ENCODE measurements at regions not wholly inside any gene's neighbourhood (a gene's known extent, or its start where the extent isn't known, plus 50 kb on each side); places are given as distances from the start of the nearest gene placed in this dataset. TPM values are rescaled to one million over a fixed set of nuclear protein-coding genes. Genes with fewer than 3 reads are reported as not detected.

DNA sequence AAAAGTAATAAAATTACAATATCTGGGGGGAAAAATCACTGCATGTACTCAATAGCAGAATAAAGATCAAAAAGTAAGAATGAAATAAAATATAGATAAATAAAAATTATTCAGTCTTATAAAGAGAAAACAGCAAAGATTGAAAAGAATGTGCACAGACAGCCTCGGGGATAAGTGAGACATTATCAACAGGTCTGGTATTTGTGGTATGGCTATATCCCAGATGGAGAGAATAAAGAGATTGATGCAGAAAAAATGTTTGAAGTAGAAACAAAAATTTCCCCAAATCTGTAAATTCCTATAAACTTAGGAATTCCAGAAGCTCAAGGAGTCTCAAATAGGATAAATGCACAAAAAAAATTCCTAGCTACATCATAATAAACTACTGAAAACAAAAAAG, 74.5 kb upstream of the LUZP2 start:
- Mint-ChIP-seq H3K27ac (no peak overlapping the region), H3K9me3 (peaks cover 12% of the 10 kb centered on the region), H3K36me3 (ENCODE audit: low read depth) (no peaks in the 10 kb centered on the region), H3K4me1 (ENCODE audit: low read depth) (no peaks in the 10 kb centered on the region), H3K4me3 (no peak overlapping the region), H3K27me3 (no peaks in the 10 kb centered on the region)
- ChIA-PET CTCF (no interaction called here), POLR2A (no interaction called here)
- intact Hi-C loops (cut with DNase I, micrococcal nuclease) = no loop called here
- H3K4me3 ChIP-seq (ENCODE audit: low read length) = no peak overlapping the region
- H3K36me3 ChIP-seq (ENCODE audit: insufficient read depth, low read length) = no peaks in the 10 kb centered on the region
- no peaks in the 10 kb centered on the region for H3K4me1 ChIP-seq (ENCODE audit: insufficient read depth, low read length)
- H3K27ac ChIP-seq (ENCODE audit: low read depth in 1 of 2, low read length in 2 of 2) = no peak overlapping the region
- no peaks in the 10 kb centered on the region for H3K27me3 ChIP-seq (ENCODE audit: control insufficient read depth in 1 of 2, insufficient read depth in 2 of 2, low read length in 2 of 2)
- DNase-seq (no peak), ATAC-seq (ENCODE audit: poor library complexity) (no peak)
- TF ChIP-seq, protein P1, sequence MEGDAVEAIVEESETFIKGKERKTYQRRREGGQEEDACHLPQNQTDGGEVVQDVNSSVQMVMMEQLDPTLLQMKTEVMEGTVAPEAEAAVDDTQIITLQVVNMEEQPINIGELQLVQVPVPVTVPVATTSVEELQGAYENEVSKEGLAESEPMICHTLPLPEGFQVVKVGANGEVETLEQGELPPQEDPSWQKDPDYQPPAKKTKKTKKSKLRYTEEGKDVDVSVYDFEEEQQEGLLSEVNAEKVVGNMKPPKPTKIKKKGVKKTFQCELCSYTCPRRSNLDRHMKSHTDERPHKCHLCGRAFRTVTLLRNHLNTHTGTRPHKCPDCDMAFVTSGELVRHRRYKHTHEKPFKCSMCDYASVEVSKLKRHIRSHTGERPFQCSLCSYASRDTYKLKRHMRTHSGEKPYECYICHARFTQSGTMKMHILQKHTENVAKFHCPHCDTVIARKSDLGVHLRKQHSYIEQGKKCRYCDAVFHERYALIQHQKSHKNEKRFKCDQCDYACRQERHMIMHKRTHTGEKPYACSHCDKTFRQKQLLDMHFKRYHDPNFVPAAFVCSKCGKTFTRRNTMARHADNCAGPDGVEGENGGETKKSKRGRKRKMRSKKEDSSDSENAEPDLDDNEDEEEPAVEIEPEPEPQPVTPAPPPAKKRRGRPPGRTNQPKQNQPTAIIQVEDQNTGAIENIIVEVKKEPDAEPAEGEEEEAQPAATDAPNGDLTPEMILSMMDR (IDR thresholded peaks at IDR 0.05) = no peak
- H3K9me3 ChIP-seq (ENCODE audit: control insufficient read depth in 1 of 2, insufficient read depth in 1 of 2, low read length in 2 of 2) = no peaks in the 10 kb centered on the region

DNA sequence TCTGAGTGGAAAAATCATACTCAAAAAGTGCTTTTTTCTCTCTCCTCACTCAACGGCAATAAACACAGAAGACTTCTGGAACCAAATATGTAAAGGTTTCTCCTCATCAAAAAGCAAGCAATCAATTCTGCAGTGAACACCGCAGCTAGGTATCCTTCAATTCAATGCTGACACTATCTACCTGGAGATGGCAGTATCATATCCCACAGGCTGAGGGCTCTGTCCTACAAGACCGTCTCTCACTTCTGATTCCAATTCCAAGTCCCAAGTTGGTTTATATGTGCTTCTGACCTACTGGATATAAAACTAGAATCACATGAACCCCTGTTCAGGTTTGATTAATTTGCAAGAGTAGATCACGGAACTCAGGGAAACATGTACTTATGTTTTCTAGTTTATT, 59.7 kb upstream of the LUZP2 start:
- no peak for ATAC-seq (ENCODE audit: poor library complexity)

More for the DNA sequence above, 59.7 kb upstream of the LUZP2 start:
- Histone ChIP-seq H3K4me1 (ENCODE audit: insufficient read depth, low read length) (no peaks in the 10 kb centered on the region), H3K27me3 (ENCODE audit: control insufficient read depth in 1 of 2, insufficient read depth in 2 of 2, low read length in 2 of 2) (no peaks in the 10 kb centered on the region), H3K9me3 (ENCODE audit: control insufficient read depth in 1 of 2, insufficient read depth in 1 of 2, low read length in 2 of 2) (no peaks in the 10 kb centered on the region), H3K27ac (ENCODE audit: low read depth in 1 of 2, low read length in 2 of 2) (no peak overlapping the region), H3K36me3 (ENCODE audit: insufficient read depth, low read length) (no peaks in the 10 kb centered on the region), H3K4me3 (ENCODE audit: low read length) (no peak overlapping the region)
- ChIA-PET CTCF (no interaction called here), POLR2A (no interaction called here)
- Mint-ChIP-seq H3K4me1 (ENCODE audit: low read depth) (no peaks in the 10 kb centered on the region), H3K4me3 (no peak overlapping the region), H3K36me3 (ENCODE audit: low read depth) (no peaks in the 10 kb centered on the region), H3K27me3 (no peaks in the 10 kb centered on the region), H3K27ac (no peak overlapping the region), H3K9me3 (peaks cover 14% of the 10 kb centered on the region)
- intact Hi-C loops (cut with DNase I, micrococcal nuclease) = no loop called here
- TF ChIP-seq, protein P1 (IDR thresholded peaks at IDR 0.05) = no peak
- no peak for DNase-seq

Small RNA genes in the stretch of these regions (microRNA-seq; reads per million reads assigned to microRNA genes)
- not detected for gene MIR8054 (ENCODE audit: borderline microRNAs expressed, borderline replicate concordance)
